Fibroblast of skin of back (primary cell): ENCODE measurements at regions not wholly inside any gene's neighbourhood (a gene's known extent, or its start where the extent isn't known, plus 50 kb on each side); places are given as distances from the start of the nearest gene placed in this dataset.

Experiments used
- DNase-seq: peaks from one replicate; pipeline ENCODE4 v3.0.0-alpha.2; 2013

GRCh38 chr2:16718576-16719484, 53.2 kb upstream of the CYRIA start:
- no peak for DNase-seq

GRCh38 chr2:16717477-16717876, 51.8 kb upstream of the CYRIA start:
- DNase-seq, result no peak

GRCh38 chr2:16716944-16717343, 51.3 kb upstream of the CYRIA start:
- no peak for DNase-seq

- DNase-seq, result peak; percentile 4
Observed at GRCh38 chr2:16716024-16716423, 50.4 kb upstream of the CYRIA start.
